ENCODE measurements at regions not wholly inside any gene's neighbourhood (a gene's known extent, or its start where the extent isn't known, plus 50 kb on each side); places are given as distances from the start of the nearest gene placed in this dataset.

- no peak for TF ChIP-seq BHLHE40 (IDR thresholded peaks at IDR 0.05; ENCODE audit: borderline replicate concordance)
- TF ChIP-seq ARNT (IDR thresholded peaks at IDR 0.05) = no peak
- TF ChIP-seq PKNOX1 (IDR thresholded peaks at IDR 0.05) = no peak
Observed at GRCh38 chr5:40052808-40053207, 626.9 kb upstream of the PTGER4 start.
